ENCODE measurements at regions not wholly inside any gene's neighbourhood (a gene's known extent, or its start where the extent isn't known, plus 50 kb on each side); places are given as distances from the start of the nearest gene placed in this dataset.

DNA sequence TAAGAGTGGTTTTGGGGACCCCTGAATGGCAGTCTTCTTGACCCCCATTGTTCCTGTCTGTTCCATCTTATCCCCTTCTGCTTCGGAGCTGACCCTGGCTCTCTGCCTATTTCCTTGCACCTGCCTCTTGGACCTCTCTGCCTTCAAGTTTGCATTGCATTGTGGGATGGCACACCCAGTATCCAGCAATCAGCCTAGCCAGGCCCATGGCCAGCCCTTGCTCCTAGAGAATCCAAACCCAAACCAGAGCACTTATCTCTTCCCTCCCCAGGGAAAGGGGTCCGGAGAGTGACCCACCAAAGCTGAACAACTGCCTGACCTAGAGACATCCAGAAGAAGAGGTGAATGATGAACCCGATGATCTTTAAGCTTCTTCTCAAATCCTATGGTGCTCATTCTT is 607.3 kb upstream of the CADM1 start:
- TF ChIP-seq CTCF (IDR thresholded peaks at IDR 0.05; ENCODE audit: low read depth, low read length, poor library complexity, severe bottlenecking) (no peak), EZH2phosphoT487 (IDR thresholded peaks at IDR 0.05; ENCODE audit: borderline replicate concordance, low read length) (no peak)

Data from DOHH2 (cell line).